ENCODE measurements at regions not wholly inside any gene's neighbourhood (a gene's known extent, or its start where the extent isn't known, plus 50 kb on each side); places are given as distances from the start of the nearest gene placed in this dataset.

DNA sequence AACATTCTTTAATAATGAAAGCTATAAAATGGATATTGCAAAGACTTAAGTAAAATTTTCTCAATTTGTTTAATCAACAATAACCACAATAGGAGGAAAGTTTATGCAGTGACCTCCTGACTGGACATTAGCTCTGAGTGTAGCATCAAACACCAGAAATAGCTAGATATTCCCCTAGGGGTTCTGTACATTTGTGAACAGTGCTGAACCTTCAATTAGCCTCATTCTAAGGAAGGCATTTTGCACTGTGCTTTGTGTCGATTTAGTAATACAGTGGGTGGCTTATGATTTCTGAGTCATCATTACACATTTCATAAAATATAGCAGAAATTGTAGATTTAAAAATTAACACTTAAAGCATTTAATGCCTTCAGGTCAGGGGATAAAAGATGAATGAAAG, 367.3 kb upstream of the PCDH15 start:
- Histone ChIP-seq H2BK15ac (ENCODE audit: low read length) (no peak overlapping the region), H4K8ac (ENCODE audit: extremely low read depth, insufficient read depth, low read length) (no peak overlapping the region), H3K23ac (ENCODE audit: insufficient read length) (no peak overlapping the region), H2BK5ac (ENCODE audit: low read depth, low read length) (no peak overlapping the region), H3K4ac (replicated peaks; ENCODE audit: insufficient read length, low read depth, low read length) (no peak overlapping the region), H3K4me1 (replicated peaks in 1 of 4; ENCODE audit: control insufficient read depth in 3 of 4, insufficient read depth in 4 of 4, low read length in 3 of 4) (no peaks in the 10 kb centered on the region), H3K4me3 (ENCODE audit: extremely low read depth in 1 of 4, insufficient read depth in 2 of 4, low read depth in 3 of 4, low read length in 4 of 4) (no peak overlapping the region), H3K9ac (replicated peaks in 1 of 4; ENCODE audit: extremely low read depth in 1 of 4, low read depth in 3 of 4, low read length in 3 of 4) (no peak overlapping the region), H2AFZ (ENCODE audit: low read length) (no peak overlapping the region), H2BK12ac (ENCODE audit: low read depth, low read length) (no peak overlapping the region), H3K79me1 (ENCODE audit: low read depth, low read length) (no peaks in the 10 kb centered on the region), H4K5ac (ENCODE audit: insufficient read length, low read depth, low read length) (no peak overlapping the region), H4K20me1 (replicated peaks in 1 of 2; ENCODE audit: control insufficient read depth in 1 of 2, insufficient read depth in 2 of 2, low read length in 2 of 2) (no peaks in the 10 kb centered on the region), H2AK5ac (ENCODE audit: low read depth, low read length) (no peak overlapping the region), H3K9me3 (ENCODE audit: insufficient read depth in 2 of 2, low read depth in 1 of 2, low read length in 1 of 2) (no peaks in the 10 kb centered on the region), H3K14ac (ENCODE audit: insufficient read length) (no peak overlapping the region), H4K91ac (replicated peaks; ENCODE audit: insufficient read length, low read length) (no peak overlapping the region), H2BK20ac (ENCODE audit: low read length) (no peak overlapping the region), H3K79me2 (ENCODE audit: control insufficient read depth in 1 of 2, insufficient read depth in 2 of 2, low read length in 2 of 2) (no peaks in the 10 kb centered on the region), H2BK120ac (replicated peaks; ENCODE audit: low read depth, low read length) (no peak overlapping the region), H3K56ac (replicated peaks; ENCODE audit: insufficient read length, low read depth, low read length) (no peak overlapping the region), H3K23me2 (ENCODE audit: low read depth, low read length) (no peaks in the 10 kb centered on the region), H3K27ac (ENCODE audit: low read depth, low read length) (no peak overlapping the region), H3K27me3 (replicated peaks in 1 of 4; ENCODE audit: control insufficient read depth in 3 of 4, extremely low read depth in 1 of 4, insufficient read depth in 3 of 4, low read length in 3 of 4) (no peaks in the 10 kb centered on the region), H3K36me3 (ENCODE audit: control insufficient read depth in 2 of 4, insufficient read depth in 4 of 4, low read length in 3 of 4) (no peaks in the 10 kb centered on the region), H3K4me2 (ENCODE audit: insufficient read depth in 1 of 2, low read depth in 2 of 2, low read length in 2 of 2) (no peak overlapping the region), H3K18ac (ENCODE audit: extremely low read depth, low read length) (no peak overlapping the region)
- POLR2A ChIA-PET (ENCODE audit: partially characterized antibody): no interaction called here
- DNase-seq (ENCODE audit: low read depth in 1 of 2, low spot score in 2 of 2) (no peak), FAIRE-seq (no peak)
- 88% methylated on average over 1 of the region's 1 CpG; no CpG with 5 or more reads in 1 of the 2 experiments for WGBS, 2 experiments (ENCODE audit: extremely low coverage in 1 of 2, insufficient coverage in 1 of 2, insufficient read length in 1 of 2, insufficient replicate concordance in 2 of 2, low coverage in 1 of 2, low lambda C conversion rate in 2 of 2, missing lambda C conversion rate in 1 of 2)
- CTCF ChIA-PET (ENCODE audit: partially characterized antibody): interaction anchor here (1.6 kb wide), 1 partner anchor 9 kb away, joined by 6 read pairs; no protein-coding TSS in a partner anchor
- TF ChIP-seq SIX5 (IDR thresholded peaks at IDR 0.05; ENCODE audit: low read depth, low read length): no peak
- no peak for TF ChIP-seq SP4 (IDR thresholded peaks at IDR 0.05; ENCODE audit: low read length)
- no peak for TF ChIP-seq ASH2L (IDR thresholded peaks at IDR 0.05; ENCODE audit: low read length)
- TF ChIP-seq POLR2A (IDR thresholded peaks at IDR 0.05; ENCODE audit: control extremely low read depth in 1 of 2, low read depth in 2 of 2, low read length in 2 of 2): no peak
- no peak for TF ChIP-seq BCL11A (IDR thresholded peaks at IDR 0.05; ENCODE audit: low read depth in 2 of 2, low read length in 2 of 2)
- TF ChIP-seq CBX8 (IDR thresholded peaks at IDR 0.05; ENCODE audit: borderline replicate concordance, low read depth, low read length): no peak
- TF ChIP-seq TAF1 (IDR thresholded peaks at IDR 0.05; ENCODE audit: low read depth, low read length): no peak
- no peak for TF ChIP-seq RAD21 (IDR thresholded peaks at IDR 0.05 in 1 of 2, conservative IDR thresholded peaks at IDR 0.05 in 1 of 2; ENCODE audit: low read depth in 2 of 2, low read length in 2 of 2)
- TF ChIP-seq CTCF (IDR thresholded peaks at IDR 0.05; ENCODE audit: control extremely low read depth in 1 of 3, insufficient read depth in 1 of 3, low read depth in 1 of 3, low read length in 3 of 3): no peak
- TF ChIP-seq HDAC6 (IDR thresholded peaks at IDR 0.05; ENCODE audit: low read depth, low read length): no peak
- TF ChIP-seq GTF2F1 (IDR thresholded peaks at IDR 0.05; ENCODE audit: borderline replicate concordance, low read depth, low read length): no peak
- TF ChIP-seq KDM1A (IDR thresholded peaks at IDR 0.05; ENCODE audit: borderline replicate concordance, low read length): no peak

All from H1 (cell line).